ENCODE measurements at regions not wholly inside any gene's neighbourhood (a gene's known extent, or its start where the extent isn't known, plus 50 kb on each side); places are given as distances from the start of the nearest gene placed in this dataset.

- ChIA-PET POLR2A (ENCODE audit: unreplicated experiment) (no interaction called here), CTCF (no interaction called here)
- Histone ChIP-seq H3K4me2 (no peak overlapping the region), H3K4me3 (no peak overlapping the region), H2AFZ (no peak overlapping the region), H3K9me2 (ENCODE audit: insufficient read depth) (no peaks in the 10 kb centered on the region), H3K27ac (no peak overlapping the region), H3K36me3 (ENCODE audit: low read depth) (no peaks in the 10 kb centered on the region), H3K9me3 (ENCODE audit: insufficient read depth, low read depth) (no peaks in the 10 kb centered on the region), H4K20me1 (ENCODE audit: insufficient read depth) (no peaks in the 10 kb centered on the region), H3F3A (ENCODE audit: insufficient read depth, low read depth) (no peaks in the 10 kb centered on the region), H3K79me2 (ENCODE audit: low read depth) (no peaks in the 10 kb centered on the region), H3K4me1 (replicated peaks; ENCODE audit: insufficient read depth) (no peaks in the 10 kb centered on the region), H3K27me3 (ENCODE audit: insufficient read depth, low read depth) (no peaks in the 10 kb centered on the region)
- BruUV-seq (replicated peaks): no TSS peak
- no peak for TF ChIP-seq EZH2 (IDR thresholded peaks at IDR 0.05; ENCODE audit: low read depth)
- TF ChIP-seq, protein P1, sequence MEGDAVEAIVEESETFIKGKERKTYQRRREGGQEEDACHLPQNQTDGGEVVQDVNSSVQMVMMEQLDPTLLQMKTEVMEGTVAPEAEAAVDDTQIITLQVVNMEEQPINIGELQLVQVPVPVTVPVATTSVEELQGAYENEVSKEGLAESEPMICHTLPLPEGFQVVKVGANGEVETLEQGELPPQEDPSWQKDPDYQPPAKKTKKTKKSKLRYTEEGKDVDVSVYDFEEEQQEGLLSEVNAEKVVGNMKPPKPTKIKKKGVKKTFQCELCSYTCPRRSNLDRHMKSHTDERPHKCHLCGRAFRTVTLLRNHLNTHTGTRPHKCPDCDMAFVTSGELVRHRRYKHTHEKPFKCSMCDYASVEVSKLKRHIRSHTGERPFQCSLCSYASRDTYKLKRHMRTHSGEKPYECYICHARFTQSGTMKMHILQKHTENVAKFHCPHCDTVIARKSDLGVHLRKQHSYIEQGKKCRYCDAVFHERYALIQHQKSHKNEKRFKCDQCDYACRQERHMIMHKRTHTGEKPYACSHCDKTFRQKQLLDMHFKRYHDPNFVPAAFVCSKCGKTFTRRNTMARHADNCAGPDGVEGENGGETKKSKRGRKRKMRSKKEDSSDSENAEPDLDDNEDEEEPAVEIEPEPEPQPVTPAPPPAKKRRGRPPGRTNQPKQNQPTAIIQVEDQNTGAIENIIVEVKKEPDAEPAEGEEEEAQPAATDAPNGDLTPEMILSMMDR (conservative IDR thresholded peaks at IDR 0.05): no peak
- DNase-seq: no peak
- intact Hi-C loops (cut with micrococcal nuclease; ENCODE audit: unreplicated experiment): no loop called here
Observed at GRCh38 chr11:23585416-23586104, 725.3 kb upstream of the CCDC179 start.

- ChIA-PET POLR2A (ENCODE audit: unreplicated experiment) (no interaction called here), CTCF (no interaction called here)
- Histone ChIP-seq H3K27me3 (ENCODE audit: insufficient read depth, low read depth) (no peaks in the 10 kb centered on the region), H2AFZ (no peak overlapping the region), H3K4me1 (replicated peaks; ENCODE audit: insufficient read depth) (no peaks in the 10 kb centered on the region), H3K4me3 (no peak overlapping the region), H3K4me2 (no peak overlapping the region), H3K79me2 (ENCODE audit: low read depth) (no peaks in the 10 kb centered on the region), H3K36me3 (ENCODE audit: low read depth) (no peaks in the 10 kb centered on the region), H3K9me3 (ENCODE audit: insufficient read depth, low read depth) (no peaks in the 10 kb centered on the region), H4K20me1 (ENCODE audit: insufficient read depth) (no peaks in the 10 kb centered on the region), H3K27ac (no peak overlapping the region), H3F3A (ENCODE audit: insufficient read depth, low read depth) (no peaks in the 10 kb centered on the region), H3K9me2 (ENCODE audit: insufficient read depth) (no peaks in the 10 kb centered on the region)
- no TSS peak for BruUV-seq (replicated peaks)
- TF ChIP-seq EZH2 (IDR thresholded peaks at IDR 0.05; ENCODE audit: low read depth): no peak
- TF ChIP-seq, protein P1 (conservative IDR thresholded peaks at IDR 0.05): no peak
- no peak for DNase-seq
- intact Hi-C loops (cut with micrococcal nuclease; ENCODE audit: unreplicated experiment): no loop called here
Observed at GRCh38 chr11:23586173-23586572, 725.9 kb upstream of the CCDC179 start.

DNA sequence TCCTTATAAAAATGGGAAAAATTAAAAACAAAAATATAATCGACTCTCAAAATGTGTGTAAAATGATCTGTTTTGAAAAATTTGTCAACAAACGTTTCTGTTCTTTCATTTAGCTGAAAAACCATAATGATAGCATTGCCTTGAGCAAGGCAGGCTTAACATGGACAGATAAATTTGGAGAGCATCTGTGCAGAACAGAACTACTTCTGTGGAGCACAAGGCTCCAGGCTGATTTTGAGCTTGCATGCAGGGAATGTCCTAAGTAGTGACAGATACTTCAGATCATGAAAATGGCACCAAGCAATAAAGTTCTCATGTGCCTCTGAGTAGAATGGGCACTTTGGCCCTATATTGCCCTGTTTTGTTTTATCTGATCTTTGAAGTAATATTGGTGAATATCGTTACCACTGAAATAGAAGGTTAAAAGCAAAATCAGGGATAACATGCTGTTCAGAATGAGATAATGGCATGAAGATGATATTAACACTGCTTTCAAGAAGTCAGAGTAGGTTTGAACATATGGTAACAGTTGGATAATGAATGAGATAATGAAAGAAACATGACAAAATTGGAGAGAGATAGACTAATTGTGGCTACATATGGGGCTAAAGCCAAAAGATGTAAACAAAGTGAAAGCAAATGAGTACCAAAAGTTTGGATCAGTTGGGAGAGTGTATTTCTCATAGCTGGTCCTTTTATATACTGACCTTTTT is 730.5 kb upstream of the CCDC179 start:
- Histone ChIP-seq H3K79me2 (ENCODE audit: low read depth) (no peaks in the 10 kb centered on the region), H3K4me3 (no peak overlapping the region), H3K9me3 (ENCODE audit: insufficient read depth, low read depth) (no peaks in the 10 kb centered on the region), H3K36me3 (ENCODE audit: low read depth) (no peaks in the 10 kb centered on the region), H3F3A (ENCODE audit: insufficient read depth, low read depth) (no peaks in the 10 kb centered on the region), H3K27ac (no peak overlapping the region), H4K20me1 (ENCODE audit: insufficient read depth) (no peaks in the 10 kb centered on the region), H3K27me3 (ENCODE audit: insufficient read depth, low read depth) (no peaks in the 10 kb centered on the region), H3K9me2 (ENCODE audit: insufficient read depth) (no peaks in the 10 kb centered on the region), H2AFZ (no peak overlapping the region), H3K4me1 (replicated peaks; ENCODE audit: insufficient read depth) (no peaks in the 10 kb centered on the region), H3K4me2 (no peak overlapping the region)
- BruUV-seq (replicated peaks): no TSS peak
- TF ChIP-seq, protein P1 (conservative IDR thresholded peaks at IDR 0.05): no peak
- no peak for TF ChIP-seq EZH2 (IDR thresholded peaks at IDR 0.05; ENCODE audit: low read depth)
- ChIA-PET POLR2A (ENCODE audit: unreplicated experiment) (interaction anchor here (0.6 kb wide), 1 partner anchor 27 kb away, joined by 4 read pairs; no protein-coding TSS in a partner anchor), CTCF (no interaction called here)
- intact Hi-C loops (cut with micrococcal nuclease; ENCODE audit: unreplicated experiment): no loop called here
- no peak for DNase-seq

Measured in PC-9 (cell line).